22Rv1 (cell line): ENCODE measurements at regions not wholly inside any gene's neighbourhood (a gene's known extent, or its start where the extent isn't known, plus 50 kb on each side); places are given as distances from the start of the nearest gene placed in this dataset.

ENCODE experiments used
- ZFX ChIP-seq: fragments of 450-650 bp; IDR thresholded peaks from 2 replicates; pipeline ENCODE4 v1.6.1; 2017; ENCODE audit warnings: antibody characterized with exemption, borderline replicate concordance
- TF ChIP-seq, protein P1 (sequence below): fragments of 450-650 bp; IDR thresholded peaks from 2 replicates; pipeline ENCODE4 v1.5.1; 2017; ENCODE audit warnings: mild to moderate bottlenecking

DNA sequence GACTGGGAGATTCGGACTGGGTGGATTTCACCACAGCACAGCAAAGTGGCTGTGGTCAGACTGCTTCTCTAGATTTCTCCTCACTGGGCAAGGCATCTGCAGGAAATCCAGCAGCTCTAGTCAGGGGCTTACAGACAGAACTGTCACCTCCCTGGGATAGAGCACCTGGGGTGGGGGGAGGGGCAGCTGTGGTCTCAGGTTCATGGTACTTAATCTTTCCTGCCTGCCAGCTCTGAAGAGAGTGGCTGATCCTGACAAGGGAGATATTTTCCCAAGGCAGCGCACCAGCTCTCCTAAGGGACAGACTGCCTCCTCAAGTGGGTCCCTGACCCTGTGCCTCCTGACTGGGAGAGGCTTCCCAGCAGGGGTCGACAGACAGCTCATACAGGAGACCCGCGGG is 212.8 kb upstream of the KLF12 start:
- TF ChIP-seq, protein P1, sequence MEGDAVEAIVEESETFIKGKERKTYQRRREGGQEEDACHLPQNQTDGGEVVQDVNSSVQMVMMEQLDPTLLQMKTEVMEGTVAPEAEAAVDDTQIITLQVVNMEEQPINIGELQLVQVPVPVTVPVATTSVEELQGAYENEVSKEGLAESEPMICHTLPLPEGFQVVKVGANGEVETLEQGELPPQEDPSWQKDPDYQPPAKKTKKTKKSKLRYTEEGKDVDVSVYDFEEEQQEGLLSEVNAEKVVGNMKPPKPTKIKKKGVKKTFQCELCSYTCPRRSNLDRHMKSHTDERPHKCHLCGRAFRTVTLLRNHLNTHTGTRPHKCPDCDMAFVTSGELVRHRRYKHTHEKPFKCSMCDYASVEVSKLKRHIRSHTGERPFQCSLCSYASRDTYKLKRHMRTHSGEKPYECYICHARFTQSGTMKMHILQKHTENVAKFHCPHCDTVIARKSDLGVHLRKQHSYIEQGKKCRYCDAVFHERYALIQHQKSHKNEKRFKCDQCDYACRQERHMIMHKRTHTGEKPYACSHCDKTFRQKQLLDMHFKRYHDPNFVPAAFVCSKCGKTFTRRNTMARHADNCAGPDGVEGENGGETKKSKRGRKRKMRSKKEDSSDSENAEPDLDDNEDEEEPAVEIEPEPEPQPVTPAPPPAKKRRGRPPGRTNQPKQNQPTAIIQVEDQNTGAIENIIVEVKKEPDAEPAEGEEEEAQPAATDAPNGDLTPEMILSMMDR: no peak
- TF ChIP-seq ZFX: no peak
